Spinal cord (tissue), 9 donors: ENCODE measurements at regions not wholly inside any gene's neighbourhood (a gene's known extent, or its start where the extent isn't known, plus 50 kb on each side); places are given as distances from the start of the nearest gene placed in this dataset.
A peak's percentile ranks its signal among the peaks of the same experiment; 100 is the strongest.
"Not testable (repeated sequence)": the region's sequence is repeated elsewhere in the genome, so short reads cannot be mapped to it uniquely, and the experiment has no call there.

Source experiments
- DNase-seq, 6 donors: peaks; one replicate each; pipeline versions ENCODE4 v3.0.0 to v3.0.0-alpha.2; 2013 to 2015; ENCODE audit warnings: low spot score in 6 of 6, low read depth in 4 of 6
- H3K27ac ChIP-seq: one replicate; pipeline ENCODE4 v1.5.1; 2013; ENCODE audit warnings: low read depth, low read length, control low read depth
- H3K27me3 ChIP-seq: one replicate; pipeline ENCODE4 v1.6.1; 2013; ENCODE audit warnings: low read length; ENCODE audit not compliant: control insufficient read depth, insufficient read depth
- H3K36me3 ChIP-seq: one replicate; pipeline ENCODE4 v1.6.1; 2013; ENCODE audit warnings: low read length; ENCODE audit not compliant: control insufficient read depth, insufficient read depth
- H3K4me1 ChIP-seq: one replicate; pipeline ENCODE4 v1.6.1; 2013; ENCODE audit warnings: low read length; ENCODE audit not compliant: control insufficient read depth, insufficient read depth
- H3K4me3 ChIP-seq: one replicate; pipeline ENCODE4 v1.5.1; 2013; ENCODE audit warnings: low read depth, low read length, control low read depth
- H3K9me3 ChIP-seq: one replicate; pipeline ENCODE4 v1.6.1; 2013; ENCODE audit warnings: low read length; ENCODE audit not compliant: control insufficient read depth, insufficient read depth
- WGBS: methylation state at CpG from one replicate; pipeline ENCODE4 v1.1.5; 2013; ENCODE audit warnings: missing lambda C conversion rate; ENCODE audit not compliant: insufficient coverage; 5-methylcytosine and 5-hydroxymethylcytosine counted together
- donor health status: healthy.

DNA sequence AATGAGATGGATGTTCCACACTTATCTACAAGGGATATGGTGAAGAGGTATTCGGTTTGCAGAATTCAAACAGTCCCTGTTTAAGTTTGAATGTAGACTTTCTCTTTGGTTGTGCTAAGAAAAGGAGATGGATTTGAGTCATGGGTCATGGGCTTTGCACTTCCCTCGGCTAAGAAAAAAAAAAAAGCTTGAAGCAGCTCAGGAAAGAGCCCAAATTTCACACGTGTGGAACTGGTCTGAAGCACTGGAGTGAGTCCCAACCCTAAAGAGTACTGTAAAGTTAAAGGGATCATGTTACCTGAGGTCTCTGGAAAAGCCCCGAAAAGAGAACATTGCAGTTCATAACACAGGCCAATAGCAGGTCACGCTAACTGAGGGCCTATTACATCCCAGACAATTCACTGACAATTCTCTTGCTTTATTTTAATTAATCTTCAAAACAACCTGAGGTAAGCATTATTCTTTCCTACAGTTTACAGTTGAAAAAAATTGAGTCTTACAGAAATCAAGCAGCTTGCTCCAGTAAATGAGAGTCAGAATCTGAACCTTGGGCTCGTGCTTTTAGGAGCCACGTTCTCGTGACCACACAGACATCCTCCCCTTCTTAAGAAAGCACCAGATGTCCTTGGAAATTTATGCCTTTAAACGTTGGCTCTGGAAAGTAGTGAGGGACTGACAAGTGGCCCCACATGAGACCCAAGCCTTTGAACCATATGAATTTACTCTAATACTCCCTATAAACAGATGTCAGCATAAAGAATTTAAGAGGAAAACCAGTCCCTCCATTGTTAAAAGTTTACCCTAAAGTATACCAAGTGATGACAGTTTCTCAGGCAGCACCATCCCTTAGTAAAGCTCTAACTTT is 89.3 kb downstream of the MAD2L1 start:
- Histone ChIP-seq H3K9me3 (no peaks in the 10 kb centered on the region), H3K27me3 (no peaks in the 10 kb centered on the region), H3K4me3 (no peak overlapping the region), H3K4me1 (no peaks in the 10 kb centered on the region), H3K36me3 (no peaks in the 10 kb centered on the region), H3K27ac (no peak overlapping the region)
- WGBS, result 76% methylated on average over 5 of the region's 9 CpGs
- no peak for DNase-seq

DNA sequence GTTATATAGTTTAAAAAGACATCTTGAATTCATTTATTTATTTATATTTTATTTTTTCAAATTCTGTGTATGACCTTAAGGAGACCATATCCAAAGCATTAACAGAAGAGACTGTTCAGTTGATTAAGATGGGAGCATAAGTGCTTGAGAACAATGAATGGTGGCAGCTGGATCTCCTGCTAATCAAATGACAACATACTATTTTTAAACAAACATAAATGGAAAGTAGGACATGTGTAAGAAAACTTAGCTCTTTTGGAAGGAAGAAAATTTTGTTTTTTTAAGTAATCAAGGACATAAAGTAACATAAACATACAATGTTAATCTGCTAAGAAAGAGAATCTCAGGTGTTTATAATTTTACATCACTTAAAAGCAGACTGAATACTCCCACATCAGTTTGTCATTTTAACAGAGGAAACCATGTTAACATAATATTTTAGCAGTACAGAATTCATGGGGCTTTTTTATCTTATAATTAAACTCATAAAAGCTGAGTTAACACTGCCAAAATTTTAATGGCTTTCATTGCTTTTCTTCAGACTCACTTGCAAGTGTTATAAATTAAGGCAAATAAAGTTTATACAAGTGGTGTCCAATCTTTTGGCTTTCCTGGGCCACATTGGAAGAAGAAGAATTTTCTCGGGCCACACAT is 95.1 kb downstream of the MAD2L1 start:
- Histone ChIP-seq H3K27ac (no peak overlapping the region), H3K27me3 (no peaks in the 10 kb centered on the region), H3K9me3 (no peaks in the 10 kb centered on the region), H3K36me3 (no peaks in the 10 kb centered on the region), H3K4me3 (no peak overlapping the region), H3K4me1 (no peaks in the 10 kb centered on the region)
- WGBS, result 100% methylated on average over 1 of the region's 1 CpG
- DNase-seq, result peak in 1 of 6 donors; percentile 4

DNA sequence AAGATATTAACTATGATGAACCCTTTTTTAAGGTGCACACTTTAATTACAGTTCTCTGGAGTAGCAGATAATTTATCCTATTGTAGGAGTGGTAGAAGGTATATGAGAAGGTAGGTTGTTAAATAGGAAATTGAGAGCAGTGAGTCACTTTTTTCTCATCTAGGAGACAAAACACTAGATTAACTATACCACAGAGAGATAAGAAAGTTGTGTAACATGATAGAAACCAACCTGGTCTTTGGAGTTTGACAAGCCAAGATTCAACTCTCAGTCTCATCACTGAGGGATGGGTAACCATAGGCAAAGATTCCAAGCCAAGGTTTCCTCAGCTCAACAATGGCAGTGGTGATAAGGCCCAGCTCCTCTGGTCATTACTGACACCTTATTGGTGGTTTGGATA is 104.0 kb downstream of the MAD2L1 start:
- Histone ChIP-seq H3K36me3 (no peaks in the 10 kb centered on the region), H3K27ac (no peak overlapping the region), H3K4me1 (no peaks in the 10 kb centered on the region), H3K27me3 (no peaks in the 10 kb centered on the region), H3K9me3 (no peaks in the 10 kb centered on the region), H3K4me3 (no peak overlapping the region)
- DNase-seq, result no peak

DNA sequence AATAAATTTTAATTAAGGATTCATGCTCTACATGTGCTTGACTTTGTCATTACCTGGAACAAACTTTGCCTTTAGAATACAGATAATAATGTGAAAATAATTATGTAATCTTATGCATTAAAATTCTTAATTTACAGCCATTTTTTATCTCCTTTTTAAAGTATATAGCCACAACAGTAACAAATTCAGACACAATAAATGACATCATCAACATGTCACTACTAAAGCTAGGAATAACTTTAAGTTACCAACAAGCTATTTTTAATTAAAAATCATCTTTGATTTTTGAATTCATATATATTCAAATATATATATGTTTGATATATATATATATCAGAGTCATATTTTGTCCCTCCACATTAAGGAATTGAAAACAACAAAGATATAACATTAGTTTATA is 107.7 kb downstream of the MAD2L1 start:
- no peaks in the 10 kb centered on the region for H3K27me3 ChIP-seq
- H3K27ac ChIP-seq, result no peak overlapping the region
- H3K4me1 ChIP-seq, result no peaks in the 10 kb centered on the region
- H3K9me3 ChIP-seq, result no peaks in the 10 kb centered on the region
- no peak overlapping the region for H3K4me3 ChIP-seq
- no peak for DNase-seq
- H3K36me3 ChIP-seq, result no peaks in the 10 kb centered on the region

DNA sequence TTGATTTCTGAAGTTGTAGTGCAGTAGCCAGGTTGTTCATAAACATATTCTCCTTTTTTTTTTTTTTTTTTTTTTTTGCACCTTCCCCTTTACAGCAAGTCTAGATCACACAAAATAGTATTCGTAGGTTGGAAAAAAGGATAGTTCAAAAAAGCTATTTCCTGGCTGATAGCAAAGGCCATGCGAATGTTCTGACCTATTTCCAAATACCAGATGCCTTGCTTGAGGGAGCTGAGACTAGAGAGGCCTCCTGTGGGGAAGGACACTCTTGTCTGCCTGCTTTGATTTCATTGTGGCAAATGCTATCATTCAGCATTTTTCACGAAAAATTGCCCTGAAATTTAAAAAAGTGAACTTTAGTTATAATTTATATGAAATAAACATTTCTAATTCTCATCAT is 111.4 kb downstream of the MAD2L1 start:
- H3K9me3 ChIP-seq, result no peaks in the 10 kb centered on the region
- H3K27me3 ChIP-seq, result no peaks in the 10 kb centered on the region
- no peak for DNase-seq
- no peaks in the 10 kb centered on the region for H3K36me3 ChIP-seq
- H3K27ac ChIP-seq, result no peak overlapping the region
- H3K4me1 ChIP-seq, result no peaks in the 10 kb centered on the region
- H3K4me3 ChIP-seq, result no peak overlapping the region
- 80% methylated on average over 1 of the region's 3 CpGs for WGBS

DNA sequence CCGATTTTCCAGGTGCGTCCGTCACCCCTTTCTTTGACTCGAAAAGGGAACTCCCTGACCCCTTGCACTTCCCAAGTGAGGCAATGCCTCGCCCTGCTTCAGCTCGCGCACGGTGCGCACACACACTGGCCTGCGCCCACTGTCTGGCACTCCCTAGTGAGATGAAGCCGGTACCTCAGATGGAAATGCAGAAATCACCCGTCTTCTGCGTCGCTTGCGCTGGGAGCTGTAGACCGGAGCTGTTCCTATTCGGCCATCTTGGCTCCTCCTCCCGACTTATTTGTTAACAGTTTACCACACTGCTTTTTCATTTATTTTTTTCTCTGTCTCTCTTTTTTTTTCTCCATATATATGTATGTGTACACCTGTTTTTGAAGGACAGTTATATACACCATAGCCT is 112.2 kb downstream of the MAD2L1 start:
- H3K27ac ChIP-seq, H3K4me3 ChIP-seq, H3K27me3 ChIP-seq, DNase-seq, H3K9me3 ChIP-seq, H3K4me1 ChIP-seq, H3K36me3 ChIP-seq: not testable (repeated sequence)
- WGBS, result 96% methylated on average over 11 of the region's 18 CpGs

DNA sequence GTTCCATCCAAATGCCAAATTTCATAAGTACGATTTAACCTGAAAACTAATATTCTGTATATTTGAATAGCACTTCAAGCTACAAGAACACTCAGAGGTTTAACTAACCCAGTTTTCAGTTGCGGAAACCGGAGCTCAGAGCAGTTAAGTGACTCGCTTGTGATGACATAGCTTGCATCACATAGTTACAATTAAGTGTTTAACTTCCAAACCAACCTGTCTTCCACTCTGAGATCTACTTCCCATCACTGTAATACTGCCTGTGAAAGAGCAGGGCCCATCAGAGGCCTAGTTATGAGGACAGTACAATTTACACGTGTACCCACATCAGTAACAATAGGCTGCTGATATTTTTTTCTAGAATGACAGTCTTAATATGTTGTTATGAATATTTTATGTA is 120.3 kb downstream of the MAD2L1 start:
- WGBS, result 95% methylated on average over 3 of the region's 5 CpGs
- Histone ChIP-seq H3K4me3 (no peak overlapping the region), H3K27me3 (no peaks in the 10 kb centered on the region), H3K4me1 (no peaks in the 10 kb centered on the region), H3K9me3 (no peaks in the 10 kb centered on the region), H3K27ac (no peak overlapping the region), H3K36me3 (no peaks in the 10 kb centered on the region)
- DNase-seq, result no peak

DNA sequence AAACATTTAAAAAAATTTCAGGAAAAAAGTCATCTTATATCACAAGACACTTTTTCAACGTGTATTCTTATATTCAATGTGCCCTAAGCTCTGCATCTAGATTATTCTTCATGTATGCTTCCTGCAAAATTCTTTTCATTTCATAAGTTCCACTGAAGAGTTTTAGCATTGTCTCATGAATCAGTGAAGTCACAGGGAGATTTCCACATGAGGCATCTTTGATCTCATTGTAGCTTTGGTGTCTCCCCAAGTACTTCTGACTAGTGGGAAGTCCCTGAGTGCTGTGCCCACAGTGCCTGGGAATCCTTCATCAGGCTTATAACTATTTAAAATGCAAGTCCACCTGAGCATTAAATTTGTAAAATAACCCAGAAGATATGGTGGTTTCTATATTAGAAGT is 123.8 kb downstream of the MAD2L1 start:
- 80% methylated on average over 1 of the region's 1 CpG for whole genome bisulfite sequencing
- no peaks in the 10 kb centered on the region for H3K27me3 ChIP-seq
- no peaks in the 10 kb centered on the region for H3K4me1 ChIP-seq
- H3K9me3 ChIP-seq, result no peaks in the 10 kb centered on the region
- no peak for DNase-seq
- no peak overlapping the region for H3K4me3 ChIP-seq
- no peak overlapping the region for H3K27ac ChIP-seq
- H3K36me3 ChIP-seq, result no peaks in the 10 kb centered on the region

DNA sequence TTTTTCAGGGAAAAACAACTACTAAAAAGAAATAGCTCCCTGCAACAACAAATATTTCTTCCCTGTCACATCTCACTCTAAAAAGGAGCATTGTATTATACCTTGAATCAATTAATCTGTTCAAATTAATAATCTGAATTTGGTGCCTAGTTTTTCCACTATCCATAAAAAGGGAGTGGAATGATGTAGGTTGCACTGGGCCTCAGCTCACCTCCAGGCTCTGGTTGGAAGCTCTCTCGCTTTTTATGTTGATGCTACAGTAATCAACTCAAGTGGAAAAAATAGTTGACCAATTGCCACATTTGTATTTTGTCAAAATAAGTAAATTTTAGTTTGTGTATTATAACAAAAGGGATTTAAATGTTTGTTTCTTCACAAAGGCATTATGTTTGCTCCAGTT is 126.1 kb downstream of the MAD2L1 start:
- Histone ChIP-seq H3K9me3 (no peaks in the 10 kb centered on the region), H3K27me3 (no peaks in the 10 kb centered on the region), H3K36me3 (no peaks in the 10 kb centered on the region), H3K4me1 (no peaks in the 10 kb centered on the region), H3K27ac (no peak overlapping the region), H3K4me3 (no peak overlapping the region)
- no CpG with 5 or more reads among the region's 1 CpG for WGBS
- DNase-seq, result no peak
